ENCODE measurements at regions not wholly inside any gene's neighbourhood (a gene's known extent, or its start where the extent isn't known, plus 50 kb on each side); places are given as distances from the start of the nearest gene placed in this dataset.

DNA sequence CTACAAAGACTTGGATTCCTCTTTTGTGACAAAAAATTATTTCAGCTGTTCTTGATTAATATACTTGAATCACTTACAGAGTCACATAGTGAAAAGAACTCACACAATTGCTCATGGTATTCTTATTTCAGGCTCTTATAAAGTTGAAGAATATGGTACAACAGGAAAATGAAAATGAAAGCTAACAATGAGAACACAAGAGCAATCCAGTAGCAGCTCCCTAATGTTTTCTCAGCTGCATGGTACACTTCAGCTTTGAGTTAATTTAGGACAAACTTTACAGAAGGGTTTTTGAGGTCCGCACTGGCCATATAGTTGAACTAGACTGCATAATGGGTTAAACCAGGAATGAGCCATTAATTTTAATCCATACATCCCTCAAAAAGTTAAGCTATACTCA lies 1261.8 kb downstream of the SLITRK5 start:
- Histone ChIP-seq H3K27me3 (no peaks in the 10 kb centered on the region), H3K4me1 (no peaks in the 10 kb centered on the region), H3K9me3 (no peaks in the 10 kb centered on the region), H3K4me3 (no peak overlapping the region), H3K27ac (no peak overlapping the region), H3K36me3 (no peaks in the 10 kb centered on the region)
- TF ChIP-seq POLR2A (IDR thresholded peaks at IDR 0.05), result no peak
- TF ChIP-seq, protein P1, sequence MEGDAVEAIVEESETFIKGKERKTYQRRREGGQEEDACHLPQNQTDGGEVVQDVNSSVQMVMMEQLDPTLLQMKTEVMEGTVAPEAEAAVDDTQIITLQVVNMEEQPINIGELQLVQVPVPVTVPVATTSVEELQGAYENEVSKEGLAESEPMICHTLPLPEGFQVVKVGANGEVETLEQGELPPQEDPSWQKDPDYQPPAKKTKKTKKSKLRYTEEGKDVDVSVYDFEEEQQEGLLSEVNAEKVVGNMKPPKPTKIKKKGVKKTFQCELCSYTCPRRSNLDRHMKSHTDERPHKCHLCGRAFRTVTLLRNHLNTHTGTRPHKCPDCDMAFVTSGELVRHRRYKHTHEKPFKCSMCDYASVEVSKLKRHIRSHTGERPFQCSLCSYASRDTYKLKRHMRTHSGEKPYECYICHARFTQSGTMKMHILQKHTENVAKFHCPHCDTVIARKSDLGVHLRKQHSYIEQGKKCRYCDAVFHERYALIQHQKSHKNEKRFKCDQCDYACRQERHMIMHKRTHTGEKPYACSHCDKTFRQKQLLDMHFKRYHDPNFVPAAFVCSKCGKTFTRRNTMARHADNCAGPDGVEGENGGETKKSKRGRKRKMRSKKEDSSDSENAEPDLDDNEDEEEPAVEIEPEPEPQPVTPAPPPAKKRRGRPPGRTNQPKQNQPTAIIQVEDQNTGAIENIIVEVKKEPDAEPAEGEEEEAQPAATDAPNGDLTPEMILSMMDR (IDR thresholded peaks at IDR 0.05), result no peak
- no peak for DNase-seq
- intact Hi-C loops (cut with DNase I), result no loop called here
- 77 to 85% methylated on average over 1 of the region's 1 CpG for WGBS, 2 donors

DNA sequence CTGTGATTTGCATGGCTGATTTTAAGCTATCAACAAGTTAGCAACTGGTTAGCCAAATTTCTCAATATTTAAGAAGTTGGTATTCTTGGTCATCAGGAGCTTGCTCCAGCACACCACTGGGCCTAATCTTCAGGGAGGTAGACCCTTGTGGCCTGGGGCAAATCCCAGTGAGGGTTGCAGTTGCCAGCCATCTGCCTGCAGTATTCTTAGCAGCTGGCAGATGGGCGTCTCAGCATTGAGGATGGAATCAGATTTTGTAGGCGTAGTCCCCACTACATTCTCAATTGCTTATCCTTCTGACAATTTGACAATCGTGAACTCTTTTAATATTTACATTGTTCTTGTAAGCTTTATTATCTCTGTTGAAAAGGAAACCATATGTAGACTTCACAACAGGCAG lies 1266.2 kb downstream of the SLITRK5 start:
- TF ChIP-seq POLR2A (IDR thresholded peaks at IDR 0.05), result no peak
- TF ChIP-seq, protein P1 (IDR thresholded peaks at IDR 0.05), result no peak
- no peak overlapping the region for H3K27ac ChIP-seq
- no peaks in the 10 kb centered on the region for H3K27me3 ChIP-seq
- intact Hi-C loops (cut with DNase I), result no loop called here
- WGBS, 2 donors, result 56 to 71% methylated on average over 3 of the region's 3 CpGs
- no peak for DNase-seq
- no peaks in the 10 kb centered on the region for H3K36me3 ChIP-seq
- H3K9me3 ChIP-seq, result no peaks in the 10 kb centered on the region
- H3K4me3 ChIP-seq, result no peak overlapping the region
- H3K4me1 ChIP-seq, result no peaks in the 10 kb centered on the region

DNA sequence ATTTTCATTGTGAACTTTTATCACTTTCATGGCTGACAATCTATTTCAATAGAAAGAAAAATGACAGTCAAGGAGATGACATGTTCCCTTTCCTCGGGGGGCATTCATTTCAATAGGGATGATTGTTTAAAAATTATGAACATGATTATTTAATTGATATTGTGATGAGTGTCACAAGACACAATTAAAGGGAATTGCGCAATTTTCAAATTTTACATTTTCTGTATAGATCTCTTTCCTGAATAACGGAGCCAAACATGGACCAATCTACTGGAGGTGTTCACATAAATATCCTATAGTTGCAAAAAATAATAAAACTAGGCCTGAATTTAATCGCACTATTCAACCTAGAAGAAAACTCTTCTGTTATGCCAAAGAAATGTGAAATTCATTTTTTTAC lies 1274.6 kb downstream of the SLITRK5 start:
- no peak for TF ChIP-seq POLR2A (IDR thresholded peaks at IDR 0.05)
- TF ChIP-seq, protein P1 (IDR thresholded peaks at IDR 0.05), result no peak
- no peak for DNase-seq
- intact Hi-C loops (cut with DNase I), result no loop called here
- Histone ChIP-seq H3K4me3 (no peak overlapping the region), H3K27ac (no peak overlapping the region), H3K36me3 (no peaks in the 10 kb centered on the region), H3K27me3 (no peaks in the 10 kb centered on the region), H3K4me1 (no peaks in the 10 kb centered on the region), H3K9me3 (no peaks in the 10 kb centered on the region)
- WGBS, 2 donors, result 70 to 84% methylated on average over 4 of the region's 4 CpGs

DNA sequence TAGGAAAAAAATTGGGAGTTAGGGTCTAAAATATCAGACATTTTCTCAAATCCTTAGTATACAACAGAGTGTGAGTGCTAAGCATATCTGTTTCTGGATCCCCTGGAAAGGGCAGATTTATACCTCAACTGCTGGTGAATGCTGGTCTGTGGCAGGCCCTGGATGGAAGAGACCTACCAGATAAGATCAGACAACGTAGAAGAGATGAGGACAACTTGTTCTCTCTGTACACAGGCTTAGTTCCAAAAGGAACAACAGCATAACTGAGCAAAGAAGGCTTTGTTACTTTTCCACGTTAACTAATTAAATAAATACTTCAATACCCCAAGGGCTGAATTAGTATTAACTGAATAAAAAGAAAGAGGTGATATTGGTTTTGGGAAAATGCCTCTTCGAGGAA lies 1277.3 kb downstream of the SLITRK5 start:
- WGBS, 2 donors, result 29 to 32% methylated on average over 3 of the region's 3 CpGs
- H3K4me3 ChIP-seq, result no peak overlapping the region
- no peaks in the 10 kb centered on the region for H3K4me1 ChIP-seq
- intact Hi-C loops (cut with DNase I), result no loop called here
- DNase-seq, result no peak
- H3K27ac ChIP-seq, result no peak overlapping the region
- H3K36me3 ChIP-seq, result no peaks in the 10 kb centered on the region
- no peak for TF ChIP-seq POLR2A (IDR thresholded peaks at IDR 0.05)
- TF ChIP-seq, protein P1 (IDR thresholded peaks at IDR 0.05), result no peak
- H3K27me3 ChIP-seq, result no peaks in the 10 kb centered on the region
- H3K9me3 ChIP-seq, result no peaks in the 10 kb centered on the region

GRCh38 chr13:88958821-88959220 lies 1287.7 kb downstream of the SLITRK5 start:
- Histone ChIP-seq H3K27ac (no peak overlapping the region), H3K9me3 (no peaks in the 10 kb centered on the region), H3K36me3 (no peaks in the 10 kb centered on the region), H3K4me1 (no peaks in the 10 kb centered on the region), H3K27me3 (no peaks in the 10 kb centered on the region), H3K4me3 (no peak overlapping the region)
- intact Hi-C loops (cut with DNase I), result no loop called here
- TF ChIP-seq, protein P1 (IDR thresholded peaks at IDR 0.05), result no peak
- TF ChIP-seq POLR2A (IDR thresholded peaks at IDR 0.05), result no peak
- WGBS, 2 donors, result 23 to 31% methylated on average over 2 of the region's 2 CpGs
- DNase-seq, result no peak

Data from esophagus squamous epithelium (tissue), 5 donors.